H9 (cell line): ENCODE measurements at regions not wholly inside any gene's neighbourhood (a gene's known extent, or its start where the extent isn't known, plus 50 kb on each side); places are given as distances from the start of the nearest gene placed in this dataset.

ENCODE experiments used
- DNase-seq: peaks from one replicate; pipeline ENCODE4 v3.0.0-alpha.2; 2017
- H2AFZ ChIP-seq: one replicate; pipeline ENCODE4 v1.6.1; 2013; ENCODE audit warnings: mild to moderate bottlenecking, low read length, control low read depth, moderate library complexity
- H2AK5ac ChIP-seq: 2 replicates; pipeline ENCODE4 v1.6.1; 2013; ENCODE audit warnings: low read length, control low read depth, mixed read lengths; ENCODE audit not compliant: insufficient read length
- H2BK120ac ChIP-seq: one replicate; pipeline ENCODE4 v1.6.1; 2013; ENCODE audit warnings: low read depth, mild to moderate bottlenecking, low read length, control low read depth, inconsistent platforms; ENCODE audit not compliant: poor library complexity, severe bottlenecking
- H2BK12ac ChIP-seq: 2 replicates; pipeline ENCODE4 v1.6.1; 2013; ENCODE audit warnings: low read length, control low read depth, mixed read lengths, low read depth; ENCODE audit not compliant: insufficient read length
- H2BK15ac ChIP-seq: 2 replicates; pipeline ENCODE4 v1.6.1; 2013; ENCODE audit warnings: low read depth, low read length, control low read depth
- H2BK20ac ChIP-seq: one replicate; pipeline ENCODE4 v1.6.1; 2013; ENCODE audit warnings: low read depth, mild to moderate bottlenecking, low read length, control low read depth, inconsistent platforms; ENCODE audit not compliant: poor library complexity, severe bottlenecking
- H2BK5ac ChIP-seq: 2 replicates; pipeline ENCODE4 v1.6.1; 2013; ENCODE audit warnings: low read length, control low read depth, mixed read lengths; ENCODE audit not compliant: insufficient read length
- H3K14ac ChIP-seq: 2 replicates; pipeline ENCODE4 v1.6.1; 2013; ENCODE audit warnings: low read length, control low read depth; ENCODE audit not compliant: insufficient read depth
- H3K18ac ChIP-seq: 2 replicates; pipeline ENCODE4 v1.6.1; 2013; ENCODE audit warnings: low read depth, mild to moderate bottlenecking, mixed read lengths, low read length, control low read depth; ENCODE audit not compliant: insufficient read length
- H3K23ac ChIP-seq: 2 replicates; pipeline ENCODE4 v1.6.1; 2013; ENCODE audit warnings: low read length, control low read depth, mixed read lengths, low read depth; ENCODE audit not compliant: insufficient read length
- H3K23me2 ChIP-seq: 2 replicates; pipeline ENCODE4 v1.6.1; 2013; ENCODE audit warnings: low read depth, mild to moderate bottlenecking, mixed read lengths, low read length, control low read depth; ENCODE audit not compliant: insufficient read length, poor library complexity, severe bottlenecking
- H3K27ac ChIP-seq: 2 replicates; pipeline ENCODE4 v1.5.1; 2013; ENCODE audit warnings: low read length, control low read depth, mixed read lengths, low read depth; ENCODE audit not compliant: insufficient read length
- H3K27me3 ChIP-seq: 2 replicates; pipeline ENCODE4 v1.6.1; 2013; ENCODE audit warnings: low read length, control low read depth, inconsistent platforms; ENCODE audit not compliant: insufficient read depth
- H3K4ac ChIP-seq: 2 replicates; pipeline ENCODE4 v1.6.1; 2013; ENCODE audit warnings: low read depth, mild to moderate bottlenecking, control low read depth, inconsistent platforms, low read length, moderate library complexity
- H3K4me1 ChIP-seq: 2 replicates; pipeline ENCODE4 v1.6.1; 2013; ENCODE audit warnings: low read length, control low read depth, inconsistent platforms; ENCODE audit not compliant: insufficient read depth
- H3K4me2 ChIP-seq: 2 replicates; pipeline ENCODE4 v1.6.1; 2013; ENCODE audit warnings: low read length, control low read depth, mixed read lengths; ENCODE audit not compliant: insufficient read length, insufficient read depth
- H3K56ac ChIP-seq: 2 replicates; pipeline ENCODE4 v1.6.1; 2013; ENCODE audit warnings: low read depth, mild to moderate bottlenecking, mixed read lengths, low read length, control low read depth; ENCODE audit not compliant: insufficient read length
- H3K79me1 ChIP-seq: 2 replicates; pipeline ENCODE4 v1.6.1; 2013; ENCODE audit warnings: low read depth, mild to moderate bottlenecking, moderate library complexity, low read length, control low read depth, inconsistent platforms; ENCODE audit not compliant: insufficient read depth, poor library complexity, severe bottlenecking
- H3K79me2 ChIP-seq: 2 replicates; pipeline ENCODE4 v1.6.1; 2013; ENCODE audit warnings: low read length, control low read depth, inconsistent platforms; ENCODE audit not compliant: insufficient read depth
- H3K9ac ChIP-seq: 2 replicates; pipeline ENCODE4 v1.6.1; 2013; ENCODE audit warnings: low read length, control low read depth, mixed read lengths; ENCODE audit not compliant: insufficient read length; ENCODE audit errors: extremely low read depth
- H3K9me3 ChIP-seq: one replicate; pipeline ENCODE4 v1.6.1; 2013; ENCODE audit warnings: low read depth, low read length, inconsistent platforms; ENCODE audit not compliant: control insufficient read depth
- H3T11ph ChIP-seq: one replicate; pipeline ENCODE4 v1.6.1; 2013; ENCODE audit warnings: mild to moderate bottlenecking, low read length, control low read depth, inconsistent platforms
- H4K20me1 ChIP-seq: one replicate; pipeline ENCODE4 v1.6.1; 2013; ENCODE audit not compliant: control insufficient read depth, insufficient read length, insufficient read depth
- H4K5ac ChIP-seq: 2 replicates; pipeline ENCODE4 v1.6.1; 2013; ENCODE audit warnings: low read depth, mild to moderate bottlenecking, mixed read lengths, low read length, control low read depth; ENCODE audit not compliant: insufficient read length
- H4K8ac ChIP-seq: replicated peaks from 2 replicates; pipeline ENCODE4 v1.6.1; 2013; ENCODE audit warnings: low read length, control low read depth, mixed read lengths, low read depth; ENCODE audit not compliant: insufficient read length
- H4K91ac ChIP-seq: 2 replicates; pipeline ENCODE4 v1.6.1; 2013; ENCODE audit warnings: low read depth, mild to moderate bottlenecking, moderate library complexity, mixed read lengths, low read length, control low read depth; ENCODE audit not compliant: insufficient read length
- H3K27ac Mint-ChIP-seq, 3 experiments: 2 replicates in 2 of 3; 3 replicates in 1 of 3; pipeline ENCODE4 v1.8.0; 2020 to 2021; ENCODE audit warnings: mixed read lengths in 3 of 3, mild to moderate bottlenecking in 1 of 3, moderate library complexity in 1 of 3
- H3K27me3 Mint-ChIP-seq: 2 replicates; pipeline ENCODE4 v1.8.0; 2021; ENCODE audit warnings: low read depth, mild to moderate bottlenecking, moderate library complexity, mixed read lengths
- H3K36me3 Mint-ChIP-seq, 3 experiments: 2 replicates in 2 of 3; 3 replicates in 1 of 3; pipeline ENCODE4 v1.8.0; 2020 to 2021; ENCODE audit warnings: low read depth in 3 of 3, mixed read lengths in 3 of 3; ENCODE audit not compliant: insufficient read depth in 1 of 3
- H3K4me1 Mint-ChIP-seq, 2 experiments: 2 replicates each; pipeline ENCODE4 v1.8.0; 2020; ENCODE audit warnings: mixed read lengths in 2 of 2
- H3K4me3 Mint-ChIP-seq, 2 experiments: 2 replicates in 1 of 2; 3 replicates in 1 of 2; pipeline ENCODE4 v1.8.0; 2020 to 2021; ENCODE audit warnings: mild to moderate bottlenecking in 2 of 2, mixed read lengths in 2 of 2, moderate library complexity in 1 of 2
- H3K9me3 Mint-ChIP-seq, 2 experiments: 2 replicates in 1 of 2; 3 replicates in 1 of 2; pipeline ENCODE4 v1.8.0; 2020; ENCODE audit warnings: mild to moderate bottlenecking in 2 of 2, mixed read lengths in 2 of 2, moderate library complexity in 1 of 2
- TF ChIP-seq, protein P1 (sequence below): fragments of 200-600 bp; sonication (generic); conservative IDR thresholded peaks from 3 replicates; pipeline ENCODE4 v1.8.0; 2021; ENCODE audit warnings: antibody characterized with exemption, mild to moderate bottlenecking

DNA sequence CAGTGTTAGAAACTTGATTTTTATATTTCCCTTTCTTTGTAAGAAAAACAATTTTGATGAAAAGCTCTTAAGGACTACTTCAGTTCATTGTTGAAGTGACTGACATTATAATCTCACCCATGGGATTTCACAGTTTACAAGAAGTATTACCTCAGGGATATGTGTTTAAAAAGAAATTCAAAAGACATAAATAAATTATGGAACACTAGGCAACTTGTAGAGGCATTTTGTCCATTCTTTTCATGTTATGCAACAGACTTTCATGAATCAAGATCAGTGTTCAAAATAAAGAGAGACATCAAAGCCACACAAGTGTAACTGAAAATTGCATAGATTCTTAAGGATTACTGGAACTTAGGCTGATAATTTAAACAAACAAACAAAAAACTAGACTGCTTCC, 196.8 kb upstream of the AGTR1 start:
- H2BK15ac ChIP-seq: no peak overlapping the region
- Mint-ChIP-seq H3K4me1 (no peaks in the 10 kb centered on the region), H3K36me3 (no peaks in the 10 kb centered on the region), H3K27ac (no peak overlapping the region), H3K27me3 (no peaks in the 10 kb centered on the region), H3K9me3 (no peaks in the 10 kb centered on the region; a peak in 1 of 5 replicates), H3K4me3 (no peak overlapping the region)
- TF ChIP-seq, protein P1, sequence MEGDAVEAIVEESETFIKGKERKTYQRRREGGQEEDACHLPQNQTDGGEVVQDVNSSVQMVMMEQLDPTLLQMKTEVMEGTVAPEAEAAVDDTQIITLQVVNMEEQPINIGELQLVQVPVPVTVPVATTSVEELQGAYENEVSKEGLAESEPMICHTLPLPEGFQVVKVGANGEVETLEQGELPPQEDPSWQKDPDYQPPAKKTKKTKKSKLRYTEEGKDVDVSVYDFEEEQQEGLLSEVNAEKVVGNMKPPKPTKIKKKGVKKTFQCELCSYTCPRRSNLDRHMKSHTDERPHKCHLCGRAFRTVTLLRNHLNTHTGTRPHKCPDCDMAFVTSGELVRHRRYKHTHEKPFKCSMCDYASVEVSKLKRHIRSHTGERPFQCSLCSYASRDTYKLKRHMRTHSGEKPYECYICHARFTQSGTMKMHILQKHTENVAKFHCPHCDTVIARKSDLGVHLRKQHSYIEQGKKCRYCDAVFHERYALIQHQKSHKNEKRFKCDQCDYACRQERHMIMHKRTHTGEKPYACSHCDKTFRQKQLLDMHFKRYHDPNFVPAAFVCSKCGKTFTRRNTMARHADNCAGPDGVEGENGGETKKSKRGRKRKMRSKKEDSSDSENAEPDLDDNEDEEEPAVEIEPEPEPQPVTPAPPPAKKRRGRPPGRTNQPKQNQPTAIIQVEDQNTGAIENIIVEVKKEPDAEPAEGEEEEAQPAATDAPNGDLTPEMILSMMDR: no peak
- no peak overlapping the region for H4K5ac ChIP-seq
- no peaks in the 10 kb centered on the region for H3K79me2 ChIP-seq
- H3K4me1 ChIP-seq: no peaks in the 10 kb centered on the region
- no peaks in the 10 kb centered on the region for H4K20me1 ChIP-seq
- no peak overlapping the region for H3K9ac ChIP-seq
- H2BK12ac ChIP-seq: no peak overlapping the region
- no peak overlapping the region for H3K4ac ChIP-seq
- H3K9me3 ChIP-seq: no peaks in the 10 kb centered on the region
- H2BK5ac ChIP-seq: no peak overlapping the region
- H3K56ac ChIP-seq: no peak overlapping the region
- H2BK120ac ChIP-seq: no peak overlapping the region
- H3K18ac ChIP-seq: no peak overlapping the region
- no peak overlapping the region for H4K91ac ChIP-seq
- no peak overlapping the region for H2AFZ ChIP-seq
- H3K23me2 ChIP-seq: no peaks in the 10 kb centered on the region
- no peak overlapping the region for H3K23ac ChIP-seq
- H3K27me3 ChIP-seq: no peaks in the 10 kb centered on the region
- H2BK20ac ChIP-seq: no peak overlapping the region
- no peak overlapping the region for H3T11ph ChIP-seq
- no peak overlapping the region for H2AK5ac ChIP-seq
- H4K8ac ChIP-seq: no peak overlapping the region
- H3K14ac ChIP-seq: no peak overlapping the region
- no peak overlapping the region for H3K4me2 ChIP-seq
- no peak for DNase-seq
- no peaks in the 10 kb centered on the region for H3K79me1 ChIP-seq
- H3K27ac ChIP-seq: no peak overlapping the region
